ENCODE measurements at regions not wholly inside any gene's neighbourhood (a gene's known extent, or its start where the extent isn't known, plus 50 kb on each side); places are given as distances from the start of the nearest gene placed in this dataset.
"Not testable (repeated sequence)": the region's sequence is repeated elsewhere in the genome, so short reads cannot be mapped to it uniquely, and the experiment has no call there.

DNA sequence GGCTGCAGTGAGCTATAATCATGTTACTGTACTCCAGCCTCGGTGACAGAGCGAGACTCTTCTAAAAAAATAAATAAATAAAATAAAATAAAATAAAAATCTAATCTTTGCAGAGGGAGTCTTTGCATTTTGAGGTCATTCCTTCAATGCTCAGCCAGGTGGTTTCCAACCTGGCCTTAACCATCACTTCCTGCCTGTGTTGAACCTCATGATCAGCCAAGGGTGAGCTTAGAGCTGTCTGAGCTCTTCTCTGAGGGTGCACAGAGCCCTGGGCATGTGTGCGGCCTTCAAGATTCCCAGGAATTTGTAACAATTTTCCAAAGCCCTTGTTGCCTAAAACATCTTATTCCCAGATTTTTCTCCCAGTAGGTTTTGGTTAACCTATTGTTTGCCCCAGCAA, 94.3 kb downstream of the KCNJ12 start:
- not testable (repeated sequence) for DNase-seq (ENCODE audit: low read depth)

DNA sequence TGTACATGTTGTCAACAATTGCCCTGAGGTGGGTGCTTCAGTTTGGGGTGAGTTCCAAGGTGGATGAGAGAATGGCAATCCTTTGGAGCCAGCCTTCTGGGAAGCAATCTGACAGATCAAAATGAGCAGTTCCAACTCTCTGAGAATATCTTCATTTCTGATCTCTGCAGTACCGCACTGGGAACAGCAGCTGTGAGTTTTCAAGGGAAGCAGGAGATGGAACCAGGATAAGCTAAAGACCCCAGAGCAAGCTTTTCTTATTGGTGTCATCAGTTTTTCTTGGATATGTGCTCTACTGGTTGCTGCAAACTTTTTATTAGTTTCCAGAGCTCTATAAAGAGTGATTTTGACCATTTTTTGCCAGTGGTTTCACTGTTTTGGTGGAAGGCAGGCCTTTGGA, 94.7 kb downstream of the KCNJ12 start:
- DNase-seq (ENCODE audit: low read depth), result no peak

DNA sequence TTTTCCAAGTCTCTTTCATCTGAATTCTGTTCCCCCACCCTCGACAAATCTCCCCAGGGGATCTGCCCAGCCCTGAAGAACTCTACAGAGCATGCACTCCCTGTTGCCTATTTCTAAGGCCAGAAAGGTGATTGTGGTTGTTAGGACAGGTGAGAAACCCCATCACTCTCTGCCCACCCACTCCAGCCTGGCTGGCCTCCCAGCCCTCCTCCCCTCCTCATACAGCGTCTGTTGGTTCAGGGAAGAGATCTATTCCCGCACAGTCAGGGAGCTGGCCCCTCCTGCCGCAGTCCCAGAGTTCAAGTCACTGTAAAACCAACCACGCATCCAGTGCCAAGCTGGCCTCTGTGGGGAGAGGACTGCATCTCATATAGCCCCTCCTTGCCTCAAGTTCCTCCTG, 98.7 kb downstream of the KCNJ12 start:
- DNase-seq (ENCODE audit: low read depth), result no peak

DNA sequence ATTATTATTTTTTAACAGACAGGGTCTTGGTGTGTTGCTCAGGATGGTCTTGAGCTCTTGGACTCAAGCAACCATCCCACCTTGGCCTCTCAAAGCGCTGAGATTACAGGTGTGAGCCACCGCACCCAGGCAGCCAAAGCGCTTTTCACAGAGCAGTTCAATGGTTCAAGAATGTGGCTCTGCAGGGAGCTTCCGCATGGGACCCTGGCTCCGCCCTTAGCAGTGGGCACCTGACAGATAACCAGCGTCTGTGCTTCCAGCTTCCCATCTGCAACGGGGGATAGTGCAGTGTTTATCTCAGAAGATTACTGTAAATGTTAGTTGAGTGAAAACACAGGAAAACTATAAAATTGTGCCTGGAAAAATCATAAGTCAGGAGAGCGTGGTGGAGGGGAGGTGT, 99.4 kb downstream of the KCNJ12 start:
- no peak for DNase-seq (ENCODE audit: low read depth)

DNA sequence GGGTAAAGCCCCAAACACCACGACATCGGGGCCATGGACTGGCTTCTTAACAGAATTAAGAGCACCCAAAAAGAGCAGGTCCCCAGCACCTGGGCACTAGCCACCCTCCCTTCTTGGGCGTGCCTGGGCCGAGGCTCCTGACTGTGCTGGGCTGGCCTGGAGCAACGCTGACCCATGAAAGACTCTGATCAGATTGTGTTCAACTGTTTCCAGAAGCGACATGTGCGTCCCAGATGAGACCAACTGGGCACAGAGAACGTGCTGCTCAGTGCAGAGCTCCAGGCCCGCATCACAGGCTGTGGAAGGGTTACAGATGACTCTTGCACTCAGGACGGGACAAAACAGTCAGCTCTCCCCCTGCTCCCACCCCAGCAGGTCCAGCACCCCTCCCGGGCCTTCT, 100.7 kb downstream of the KCNJ12 start:
- DNase-seq (ENCODE audit: low read depth), result no peak

DNA sequence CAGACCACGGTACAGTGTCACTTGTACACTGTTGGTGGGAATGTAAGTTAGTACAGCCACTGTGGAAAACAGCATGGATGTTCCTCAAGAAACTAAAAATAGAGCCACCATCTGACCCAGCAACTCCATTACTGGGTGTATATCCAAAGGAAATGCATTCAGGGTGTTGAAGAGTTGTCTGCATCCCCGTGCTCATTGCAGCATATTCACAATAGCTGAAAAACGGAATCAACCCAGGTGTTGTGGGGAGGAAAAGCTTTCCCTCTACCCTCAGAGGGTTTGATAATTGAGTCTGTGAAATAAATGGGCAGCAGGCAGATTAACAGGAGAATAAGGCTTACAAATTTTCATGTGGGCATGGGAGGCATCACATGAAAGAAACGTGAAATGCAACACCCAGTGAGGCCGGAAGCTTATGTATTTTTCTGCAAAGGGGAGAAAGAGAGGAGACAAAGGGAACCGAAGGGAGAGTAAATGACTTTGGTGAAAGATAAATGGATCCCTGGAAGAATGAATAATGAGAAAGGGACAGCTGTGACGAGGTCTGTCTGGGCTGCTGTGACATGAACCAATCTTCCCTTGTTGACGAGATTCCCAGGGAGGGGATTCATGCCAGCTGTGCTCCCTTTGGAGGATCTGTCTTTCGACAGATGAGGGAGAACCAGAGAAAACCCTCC, 106.2 kb downstream of the KCNJ12 start:
- no peak for DNase-seq (ENCODE audit: low read depth)

DNA sequence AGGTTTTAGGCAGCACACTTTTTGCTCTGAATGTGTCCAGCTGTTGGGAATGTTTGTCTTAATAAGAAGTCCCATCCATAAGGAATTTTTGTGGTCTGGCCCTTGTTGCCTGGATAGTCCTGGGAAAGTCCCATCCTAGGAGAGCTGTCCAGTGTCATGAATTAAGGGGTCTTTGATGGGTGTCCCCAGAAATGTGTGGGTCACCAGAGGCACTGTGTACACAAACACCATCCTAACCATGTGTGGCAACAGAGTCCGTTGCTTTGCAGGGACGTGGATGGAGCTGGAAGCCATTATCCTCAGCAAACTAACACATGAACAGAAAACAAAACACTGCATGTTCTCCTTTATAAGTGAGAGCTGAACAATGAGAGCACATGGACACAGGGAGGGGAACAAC, 111.9 kb downstream of the KCNJ12 start:
- not testable (repeated sequence) for DNase-seq (ENCODE audit: low read depth)

DNA sequence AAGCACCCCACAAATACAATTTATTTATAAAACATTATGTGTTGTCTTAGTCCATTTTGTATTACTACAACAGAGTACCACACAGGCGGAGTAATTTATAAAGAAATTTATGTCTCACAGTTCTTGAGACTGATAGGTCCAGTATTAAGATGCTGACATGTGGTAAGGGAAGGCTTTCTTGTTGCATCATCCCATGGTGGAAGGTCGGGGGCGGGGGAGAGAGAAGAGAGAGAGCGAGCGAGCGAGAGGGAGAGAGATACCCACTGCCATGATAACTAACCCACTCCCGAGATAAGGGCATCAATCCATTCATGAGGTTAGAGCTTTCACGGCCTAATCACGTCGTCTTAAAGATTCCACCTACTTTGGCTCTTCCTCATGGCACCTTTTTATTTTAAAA, 117.8 kb downstream of the KCNJ12 start:
- DNase-seq (ENCODE audit: low read depth), result no peak

DNA sequence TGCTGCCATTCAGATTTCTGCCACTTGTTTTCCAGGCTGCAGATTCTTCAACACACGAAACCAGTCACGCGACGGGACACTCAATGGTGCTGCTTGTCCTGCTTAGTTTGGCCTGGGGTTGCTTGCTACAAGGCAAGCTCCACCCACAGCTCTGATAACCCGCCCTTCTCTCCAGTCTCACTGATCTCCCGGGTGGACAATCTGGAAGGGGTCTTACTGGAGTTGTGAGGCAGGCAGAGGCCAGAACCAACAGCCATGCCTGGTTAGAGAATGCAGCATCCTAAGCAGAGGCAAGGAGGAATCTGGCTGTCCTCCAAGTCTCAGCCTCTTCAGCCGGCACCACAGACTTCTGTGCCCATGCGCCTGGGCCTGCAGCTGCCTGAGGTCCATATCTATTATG, 119.1 kb downstream of the KCNJ12 start:
- no peak for DNase-seq (ENCODE audit: low read depth)

DNA sequence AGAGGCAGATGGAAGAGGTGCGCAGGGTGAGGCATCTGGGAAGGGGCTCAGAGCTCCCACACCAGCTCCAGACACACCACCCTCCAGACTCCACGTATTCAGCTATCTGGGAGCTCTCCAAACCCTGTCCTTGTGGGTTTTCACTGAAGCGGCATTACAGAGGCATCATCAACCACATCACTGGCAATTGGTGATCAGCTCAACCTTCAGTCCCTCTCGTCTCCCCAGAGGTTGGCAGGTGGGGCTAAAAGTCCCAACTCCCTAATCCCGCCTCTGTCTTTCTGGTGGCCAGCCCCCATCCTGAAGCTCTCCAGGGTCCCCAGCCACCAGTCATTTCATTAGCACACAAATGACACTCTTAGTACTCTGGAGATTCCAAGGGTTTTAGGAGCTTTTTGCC, 123.9 kb downstream of the KCNJ12 start:
- no peak for DNase-seq (ENCODE audit: low read depth)

DNA sequence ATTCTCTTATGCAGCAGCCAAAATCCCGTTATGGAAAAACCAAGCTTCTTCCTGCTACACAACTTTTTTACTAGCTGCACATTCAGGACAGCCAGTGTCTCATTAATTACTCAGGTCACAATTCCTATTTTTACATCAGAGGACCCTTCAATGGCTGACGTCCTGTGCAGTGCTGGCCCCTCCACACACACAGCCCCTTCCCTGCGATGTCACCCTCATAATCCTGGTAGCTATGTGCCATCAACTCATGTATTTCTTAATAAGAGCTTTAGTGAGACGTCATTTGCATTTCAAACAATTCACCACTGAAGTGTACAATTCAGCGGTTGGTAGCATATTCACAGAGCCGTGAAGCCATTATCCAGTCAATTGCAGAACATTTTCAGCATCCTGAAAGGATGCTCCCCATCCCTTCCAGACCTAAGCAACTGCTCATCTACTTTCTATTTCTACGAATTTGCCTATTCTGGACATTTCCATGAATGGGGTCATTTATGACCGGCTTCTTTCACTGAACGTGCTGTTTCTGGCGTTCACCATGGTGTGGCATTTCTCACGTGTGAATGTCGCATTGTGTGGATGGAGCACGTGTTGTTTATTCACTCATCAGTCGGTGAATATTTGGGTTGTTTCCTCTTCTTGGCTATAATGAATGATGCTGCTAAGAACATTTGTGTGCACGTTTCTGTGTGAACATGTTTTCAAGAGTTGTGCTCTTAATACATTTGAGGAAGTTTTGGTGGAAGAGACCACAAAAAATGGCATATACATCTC, 126.0 kb downstream of the KCNJ12 start:
- DNase-seq (ENCODE audit: low read depth), result not testable (repeated sequence)

DNA sequence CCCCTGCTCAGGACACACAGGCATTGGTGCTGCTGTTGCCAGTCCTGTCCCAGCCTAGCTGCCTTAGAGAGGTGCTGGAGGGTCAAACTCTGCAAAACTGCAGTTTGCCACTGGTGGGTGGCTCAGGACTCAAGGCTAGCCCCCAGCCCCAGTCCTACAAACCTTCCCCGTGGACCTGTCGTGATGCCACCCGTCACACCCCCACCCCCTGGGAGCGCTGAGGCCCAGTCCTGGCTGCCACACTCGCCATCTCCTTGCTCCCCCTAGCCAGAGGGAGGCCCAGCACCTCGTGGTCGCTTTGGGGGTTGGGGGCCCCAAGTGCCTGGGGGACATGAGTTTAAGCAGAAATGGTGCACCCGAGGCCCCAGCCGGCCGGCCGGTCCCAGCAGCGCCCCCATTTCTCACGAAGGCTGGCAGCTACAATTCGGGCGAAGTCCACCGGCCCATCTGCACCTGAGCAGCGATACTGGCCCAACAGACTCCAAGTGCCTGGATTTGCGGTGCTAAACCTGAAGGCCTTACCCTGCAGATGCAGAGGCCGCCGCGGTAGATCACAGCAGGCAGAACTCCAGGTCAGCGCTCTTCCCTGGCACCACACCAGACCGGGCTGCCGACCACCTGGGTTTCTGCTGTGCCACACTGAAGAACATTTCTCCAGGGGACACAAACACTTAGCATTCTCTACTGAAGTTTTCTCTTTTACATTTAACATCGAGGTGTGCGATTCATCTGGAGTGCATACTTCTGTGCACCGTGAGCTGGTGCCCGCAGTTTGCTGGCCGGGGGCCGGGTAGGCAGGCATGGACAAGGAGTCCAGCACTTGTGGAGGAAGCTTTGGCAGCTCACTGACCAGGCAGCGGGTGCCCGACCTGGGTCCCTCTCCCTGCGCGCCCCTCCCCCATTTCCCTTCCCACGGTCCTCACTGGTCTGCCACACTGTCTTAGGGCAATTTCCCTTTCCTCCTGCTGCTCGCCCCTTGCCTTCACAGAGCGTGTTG, 130.0 kb downstream of the KCNJ12 start:
- DNase-seq (ENCODE audit: low read depth), result no peak

DNA sequence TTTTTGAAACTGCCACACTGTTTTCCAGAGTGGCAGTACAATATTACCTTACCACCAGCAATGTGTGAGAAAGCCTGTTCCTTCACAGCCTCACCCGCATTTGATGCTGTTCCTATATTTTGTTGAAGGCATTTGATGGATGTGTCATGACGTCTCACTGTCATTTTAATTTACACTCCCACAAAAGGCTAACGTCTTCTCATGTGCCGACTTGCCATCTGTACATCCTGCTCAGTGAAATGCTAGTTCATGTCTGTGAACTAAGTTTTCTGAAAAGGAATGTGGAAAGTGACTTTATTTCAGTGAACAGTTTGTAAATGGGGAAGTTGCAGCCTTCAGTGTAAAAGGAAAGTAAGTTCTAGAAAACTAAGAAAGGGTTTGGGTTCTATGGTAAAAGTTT, 131.6 kb downstream of the KCNJ12 start:
- DNase-seq (ENCODE audit: low read depth), result not testable (repeated sequence)

DNA sequence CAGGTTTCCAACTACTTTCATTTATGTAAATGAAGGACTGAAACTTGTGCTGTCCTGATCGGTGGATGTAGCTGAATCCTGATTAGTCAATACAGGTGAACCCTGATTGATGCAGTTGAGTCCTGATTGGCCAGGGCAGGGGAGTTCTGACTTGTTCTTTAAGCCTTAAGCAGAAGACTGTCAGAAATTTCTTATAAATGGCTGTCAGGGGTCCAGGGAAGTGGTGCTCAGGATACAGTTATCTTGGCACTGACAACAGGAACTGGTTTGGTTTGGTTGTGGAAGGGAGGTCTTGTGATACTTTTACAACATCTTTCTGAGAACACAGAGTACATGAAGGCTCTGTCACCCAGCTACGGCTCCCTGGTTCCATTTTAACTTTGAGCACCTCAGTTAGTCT, 132.1 kb downstream of the KCNJ12 start:
- no peak for DNase-seq (ENCODE audit: low read depth)

DNA sequence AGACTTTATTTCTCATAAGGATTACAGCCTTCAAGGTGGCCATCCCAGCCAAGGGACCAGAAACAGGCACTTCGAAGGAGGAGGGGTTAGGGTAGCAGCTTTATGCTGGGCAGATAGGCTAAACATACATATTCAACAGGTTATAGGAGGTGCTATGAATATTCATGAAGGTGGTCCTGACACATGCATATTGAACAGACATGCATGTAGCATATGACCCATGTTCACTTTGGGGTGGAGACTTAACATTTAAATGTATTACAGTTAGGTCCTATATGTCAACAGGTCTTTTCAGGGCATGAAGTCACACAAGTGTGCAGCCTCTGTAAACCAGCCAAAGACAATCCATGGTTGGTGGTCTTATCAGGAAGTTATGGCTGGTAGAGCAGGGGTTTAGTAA, 133.2 kb downstream of the KCNJ12 start:
- DNase-seq (ENCODE audit: low read depth), result not testable (repeated sequence)

DNA sequence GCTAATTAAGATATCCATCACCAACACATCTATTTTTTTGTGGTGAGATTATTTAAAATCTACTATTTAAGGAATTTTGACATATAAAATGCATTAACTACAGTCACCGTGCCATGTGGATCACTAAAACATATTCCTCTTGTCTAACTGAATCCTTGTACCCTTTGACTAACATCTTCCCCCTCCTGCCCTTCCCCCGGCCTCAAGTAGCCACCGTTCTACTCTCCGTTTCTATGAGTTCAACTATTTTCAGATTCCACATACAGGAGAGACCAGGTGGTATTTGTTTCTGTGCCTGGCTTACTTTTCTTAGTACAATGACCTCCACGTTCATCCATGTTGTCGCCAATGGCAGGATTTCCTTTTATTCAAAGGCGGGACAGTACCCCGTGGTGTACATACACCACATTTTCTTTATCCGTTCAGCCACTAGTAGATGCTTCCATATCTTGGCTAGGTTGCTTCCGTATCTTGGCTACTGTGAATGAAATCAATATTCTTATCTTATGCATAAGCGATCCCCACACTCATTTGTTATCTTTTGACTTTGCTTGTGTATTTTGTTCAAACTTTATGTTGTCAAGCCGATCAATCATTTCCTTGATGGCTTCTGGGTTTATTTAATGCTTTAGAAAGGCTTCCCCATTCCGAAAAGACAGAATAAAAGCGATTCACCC, 134.7 kb downstream of the KCNJ12 start:
- no peak for DNase-seq (ENCODE audit: low read depth)

DNA sequence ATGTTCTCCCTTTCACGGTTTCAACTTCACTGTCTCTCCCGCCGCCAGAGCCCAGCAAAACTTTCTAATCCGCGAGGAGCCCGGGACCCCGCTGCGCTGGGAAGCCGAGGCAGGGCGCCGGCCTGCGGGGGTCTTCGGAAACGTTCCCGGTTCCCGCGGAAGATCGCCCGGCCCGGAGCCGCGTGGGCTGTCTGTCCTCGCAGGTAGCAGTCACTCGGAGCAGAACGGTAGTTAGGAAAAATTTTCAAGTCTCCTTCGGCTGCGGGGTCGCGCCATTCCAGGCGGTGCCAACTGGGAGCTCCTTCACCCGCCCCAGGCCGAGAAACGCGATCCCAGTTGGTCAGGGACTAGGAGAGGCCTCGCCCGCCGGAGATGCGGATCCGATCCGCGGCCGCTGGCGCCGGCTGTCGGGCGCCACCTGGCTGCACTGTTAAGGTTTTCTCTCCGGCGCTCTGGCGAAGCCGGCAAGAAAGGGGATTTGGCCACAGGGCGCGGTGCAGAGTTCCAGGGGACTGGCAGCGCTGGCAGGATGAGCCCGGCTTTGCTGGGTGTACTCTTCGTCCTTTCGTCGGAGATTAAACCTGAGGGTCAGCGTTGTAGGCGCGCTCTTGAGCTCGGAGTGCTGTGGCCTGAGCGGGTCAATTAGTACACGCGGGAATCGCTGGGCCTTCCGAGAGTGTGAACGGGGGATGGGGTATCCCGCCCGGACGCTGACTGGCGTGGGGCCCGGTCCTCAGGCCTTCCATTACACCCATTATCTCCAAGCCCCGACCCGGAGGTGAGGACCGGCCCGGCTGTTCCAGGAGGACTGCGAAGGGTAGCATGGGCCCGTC, 135.4 kb downstream of the KCNJ12 start:
- peak; percentile 24 for DNase-seq (ENCODE audit: low read depth)

DNA sequence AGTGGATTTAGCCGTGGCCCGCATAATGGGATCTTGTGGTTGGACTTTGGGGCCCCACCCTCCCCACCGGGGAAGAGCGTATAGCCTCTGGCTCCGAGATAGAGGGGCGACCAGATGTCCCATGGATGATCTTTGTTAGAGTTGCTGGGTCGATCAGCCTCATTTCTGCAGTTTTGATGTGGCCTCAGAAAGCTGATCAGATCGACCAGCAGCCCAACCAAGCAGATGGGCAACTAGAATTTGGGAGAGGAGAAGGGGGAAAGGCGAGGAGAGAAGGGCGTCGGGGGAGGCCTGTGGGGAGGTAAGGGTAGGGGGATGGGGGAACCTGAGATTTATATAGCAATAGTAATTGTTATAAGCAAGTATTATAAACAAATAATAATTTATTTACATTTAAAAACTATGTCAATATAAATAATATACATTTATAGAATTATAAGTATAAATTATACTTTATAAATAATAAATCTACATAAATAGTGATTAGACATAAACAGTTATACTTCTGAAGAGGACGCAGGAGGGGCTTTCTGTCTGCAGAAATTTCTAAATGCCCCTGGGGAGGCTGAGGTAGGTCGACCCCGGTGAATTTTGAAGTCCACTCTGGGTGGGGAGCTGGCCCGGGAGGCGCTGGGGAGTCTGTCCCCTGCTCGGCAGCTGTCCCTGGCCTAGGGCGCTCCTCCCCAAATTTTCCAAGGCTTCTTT, 136.3 kb downstream of the KCNJ12 start:
- no peak for DNase-seq (ENCODE audit: low read depth)

DNA sequence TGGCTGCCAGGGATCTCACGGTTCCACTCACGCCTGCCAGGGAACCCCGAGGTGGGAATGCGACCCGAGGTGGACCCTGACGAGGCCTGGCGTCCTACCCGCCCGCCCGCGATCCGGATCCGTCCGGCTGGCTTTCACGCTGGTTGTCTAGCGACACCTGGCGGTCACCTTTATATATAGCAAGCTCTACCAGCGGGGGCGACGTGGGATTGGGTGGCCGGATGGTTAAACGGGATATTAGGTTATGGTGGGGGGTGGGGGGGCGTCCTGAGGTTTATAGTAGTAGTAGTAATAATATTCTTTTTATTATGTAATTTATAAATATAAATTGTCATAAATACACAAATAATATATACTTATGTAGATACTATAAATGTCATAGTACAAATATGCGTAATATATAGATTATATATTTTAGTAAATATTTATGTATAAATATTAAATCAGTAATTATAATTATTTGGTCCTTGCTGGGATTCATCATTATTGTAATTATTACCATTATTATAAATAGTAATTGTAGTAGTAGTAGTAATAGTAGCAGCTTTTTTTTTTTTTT, 136.9 kb downstream of the KCNJ12 start:
- peak; percentile 23 for DNase-seq (ENCODE audit: low read depth)

DNA sequence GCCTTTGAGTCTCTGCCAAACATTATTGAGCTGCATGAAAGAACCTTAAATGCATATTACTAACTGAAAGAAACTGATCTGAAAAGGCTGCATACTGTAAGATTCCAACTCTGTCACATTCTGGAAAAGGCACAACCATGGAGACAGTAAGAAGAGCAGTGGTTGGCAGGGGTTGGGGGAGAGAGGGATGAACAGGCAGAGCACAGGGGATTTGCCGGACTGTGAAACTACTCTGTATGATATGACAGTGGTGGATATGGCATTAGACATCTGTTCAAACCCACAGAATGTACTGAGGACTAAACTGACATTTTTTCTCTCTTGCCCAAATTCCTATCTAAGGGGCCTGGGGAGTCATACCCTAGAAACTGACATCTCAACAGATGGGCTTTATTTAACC, 138.4 kb downstream of the KCNJ12 start:
- DNase-seq (ENCODE audit: low read depth), result not testable (repeated sequence)
